GM12873 (cell line): ENCODE measurements at regions not wholly inside any gene's neighbourhood (a gene's known extent, or its start where the extent isn't known, plus 50 kb on each side); places are given as distances from the start of the nearest gene placed in this dataset.

Experiments
- TF ChIP-seq, protein P1 (sequence below): IDR thresholded peaks from 2 replicates; pipeline ENCODE4 v1.5.1; 2012; ENCODE audit warnings: low read depth, mild to moderate bottlenecking, moderate library complexity, low read length, control low read depth; ENCODE audit not compliant: insufficient read depth; ENCODE audit errors: missing control alignments

DNA sequence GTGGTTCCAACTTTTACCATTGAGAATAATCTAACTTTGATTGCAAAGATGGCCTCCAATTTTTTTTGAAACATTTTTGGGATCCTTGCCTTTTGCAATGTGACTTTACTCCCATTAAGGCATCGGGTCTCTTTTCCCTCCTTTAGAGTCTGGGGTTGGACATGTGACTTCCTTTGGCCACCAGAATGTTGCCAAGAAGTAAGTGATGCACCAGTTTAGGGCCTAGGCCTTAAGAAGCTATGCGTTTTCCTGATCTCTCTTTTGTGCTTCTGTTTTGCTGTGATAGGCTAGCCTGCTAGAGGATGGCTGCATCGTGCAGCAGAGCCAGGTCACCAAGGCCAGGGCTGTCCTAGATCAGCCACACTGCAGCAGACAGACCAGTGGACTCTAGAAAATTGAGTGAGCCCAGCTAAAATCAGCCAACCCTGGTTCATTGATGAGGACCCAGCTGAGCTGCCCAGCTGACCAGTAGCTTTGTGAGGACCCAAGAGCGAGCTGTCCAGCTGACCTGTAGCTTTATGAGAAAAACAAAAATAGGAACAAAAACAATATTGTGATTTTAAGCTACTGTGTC, 594.0 kb upstream of the JAG1 start:
- TF ChIP-seq, protein P1, sequence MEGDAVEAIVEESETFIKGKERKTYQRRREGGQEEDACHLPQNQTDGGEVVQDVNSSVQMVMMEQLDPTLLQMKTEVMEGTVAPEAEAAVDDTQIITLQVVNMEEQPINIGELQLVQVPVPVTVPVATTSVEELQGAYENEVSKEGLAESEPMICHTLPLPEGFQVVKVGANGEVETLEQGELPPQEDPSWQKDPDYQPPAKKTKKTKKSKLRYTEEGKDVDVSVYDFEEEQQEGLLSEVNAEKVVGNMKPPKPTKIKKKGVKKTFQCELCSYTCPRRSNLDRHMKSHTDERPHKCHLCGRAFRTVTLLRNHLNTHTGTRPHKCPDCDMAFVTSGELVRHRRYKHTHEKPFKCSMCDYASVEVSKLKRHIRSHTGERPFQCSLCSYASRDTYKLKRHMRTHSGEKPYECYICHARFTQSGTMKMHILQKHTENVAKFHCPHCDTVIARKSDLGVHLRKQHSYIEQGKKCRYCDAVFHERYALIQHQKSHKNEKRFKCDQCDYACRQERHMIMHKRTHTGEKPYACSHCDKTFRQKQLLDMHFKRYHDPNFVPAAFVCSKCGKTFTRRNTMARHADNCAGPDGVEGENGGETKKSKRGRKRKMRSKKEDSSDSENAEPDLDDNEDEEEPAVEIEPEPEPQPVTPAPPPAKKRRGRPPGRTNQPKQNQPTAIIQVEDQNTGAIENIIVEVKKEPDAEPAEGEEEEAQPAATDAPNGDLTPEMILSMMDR = no peak

DNA sequence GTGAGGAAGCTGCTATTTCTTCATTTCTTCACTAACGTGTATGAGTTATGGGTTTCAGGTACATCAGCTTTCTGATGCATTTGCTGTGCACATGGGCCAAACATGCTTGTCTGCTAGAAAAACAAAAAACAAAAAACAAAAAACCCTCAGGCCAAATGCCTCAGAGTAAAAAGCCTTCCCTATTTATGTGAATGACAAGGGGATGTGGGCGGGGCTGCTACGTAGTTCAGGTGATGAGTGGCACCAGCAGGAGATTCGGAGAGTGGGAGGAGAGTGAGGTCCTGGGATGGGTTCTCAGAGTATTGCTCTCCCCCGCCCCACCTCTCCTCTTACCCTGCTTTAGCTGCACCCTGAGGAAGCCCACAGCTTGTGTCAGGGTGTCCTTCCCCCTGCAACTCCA, 596.8 kb upstream of the JAG1 start:
- TF ChIP-seq, protein P1 = no peak

DNA sequence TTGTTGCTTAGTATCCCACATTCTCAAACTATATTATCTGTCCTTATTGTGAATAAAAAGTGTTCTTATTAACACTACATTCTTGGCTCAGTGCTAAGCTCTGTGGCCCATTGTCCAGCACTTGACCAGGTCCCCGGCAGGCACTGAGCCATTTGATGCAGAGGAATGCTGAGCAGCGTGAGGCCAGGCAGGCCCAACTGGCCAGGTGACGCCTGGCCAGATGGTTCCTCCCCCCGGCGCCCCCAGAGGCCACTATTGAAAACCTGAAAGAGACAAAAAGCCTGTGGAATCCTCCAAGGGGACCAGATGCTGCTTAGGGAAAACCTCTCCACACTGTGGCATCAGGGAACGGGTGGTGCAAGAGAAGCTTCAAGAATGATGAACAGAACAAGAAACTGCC, 597.5 kb upstream of the JAG1 start:
- TF ChIP-seq, protein P1 = no peak

DNA sequence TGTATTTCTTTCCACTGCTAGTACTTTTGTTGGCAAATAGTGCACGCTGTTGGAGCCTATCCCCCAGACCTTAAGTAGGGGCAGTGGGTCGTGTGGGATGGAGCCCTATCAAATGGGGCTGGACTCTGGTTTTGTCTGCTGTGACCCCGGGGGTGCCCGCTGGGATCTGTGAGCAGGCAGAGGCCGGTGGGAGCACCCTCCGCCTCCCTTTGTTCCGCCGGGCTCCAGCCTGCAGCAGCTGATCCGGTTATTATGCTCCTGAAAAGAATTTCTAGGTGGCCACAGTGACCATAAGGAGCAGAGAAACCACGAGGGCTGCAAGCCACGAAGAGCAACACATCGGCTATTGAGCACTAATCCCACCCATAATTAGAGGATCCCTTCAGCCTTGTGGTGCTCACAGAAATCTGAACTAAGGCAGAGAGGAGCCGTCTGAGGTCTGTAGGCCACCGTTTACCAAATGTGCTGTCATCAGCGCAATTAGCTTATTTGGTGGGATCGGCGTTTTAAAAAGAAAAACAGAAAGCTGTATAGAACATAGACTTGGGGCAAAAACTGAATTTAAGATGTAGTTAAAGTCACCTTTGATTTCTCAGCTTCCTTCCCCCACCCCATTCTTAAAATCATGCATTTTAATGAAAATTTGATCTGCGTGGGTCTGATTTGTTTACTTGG, 598.3 kb upstream of the JAG1 start:
- TF ChIP-seq, protein P1 = no peak

DNA sequence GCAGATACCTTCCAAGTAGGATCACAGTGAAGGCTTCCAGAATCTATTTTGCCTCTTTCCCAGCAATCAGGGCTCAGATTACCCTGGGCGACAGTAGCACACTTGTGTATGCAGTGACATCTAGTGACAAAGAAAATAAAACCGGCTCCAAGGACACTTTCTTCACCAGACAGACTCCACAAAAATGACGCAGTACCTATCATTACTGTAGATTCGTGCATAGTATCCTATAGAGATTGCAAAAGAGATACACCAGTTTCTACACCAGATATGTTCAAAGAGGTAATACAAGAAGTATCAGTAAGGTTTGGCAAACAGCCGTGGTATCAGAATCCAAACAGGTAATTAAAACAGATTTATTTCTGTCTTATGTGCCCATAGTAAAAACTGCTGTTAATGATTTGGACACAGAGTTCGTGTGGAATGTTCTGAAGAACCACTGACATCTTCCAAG, 600.4 kb upstream of the JAG1 start:
- TF ChIP-seq, protein P1 = peak; percentile 46

DNA sequence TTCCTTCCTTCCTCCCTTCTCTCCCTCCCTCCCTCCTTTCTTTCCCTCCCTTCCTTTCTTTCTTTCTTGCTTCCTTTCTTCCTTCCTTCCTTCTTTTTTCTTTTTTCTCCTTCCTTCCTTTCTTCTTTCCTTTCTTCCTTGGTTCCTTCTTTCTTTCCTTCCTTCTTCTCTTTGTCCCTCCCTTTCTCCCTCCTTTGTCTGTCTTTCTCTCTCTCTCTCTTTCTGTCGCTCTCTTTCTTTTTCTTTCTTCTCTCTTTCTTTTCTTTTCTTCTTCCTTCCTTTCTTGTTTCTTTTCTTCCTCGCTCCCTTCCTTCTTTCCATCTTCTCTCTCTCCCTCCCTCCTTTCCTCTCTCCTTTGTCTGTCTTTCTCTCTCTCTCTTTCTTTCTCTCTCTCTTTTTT, 601.9 kb upstream of the JAG1 start:
- TF ChIP-seq, protein P1 = no peak

DNA sequence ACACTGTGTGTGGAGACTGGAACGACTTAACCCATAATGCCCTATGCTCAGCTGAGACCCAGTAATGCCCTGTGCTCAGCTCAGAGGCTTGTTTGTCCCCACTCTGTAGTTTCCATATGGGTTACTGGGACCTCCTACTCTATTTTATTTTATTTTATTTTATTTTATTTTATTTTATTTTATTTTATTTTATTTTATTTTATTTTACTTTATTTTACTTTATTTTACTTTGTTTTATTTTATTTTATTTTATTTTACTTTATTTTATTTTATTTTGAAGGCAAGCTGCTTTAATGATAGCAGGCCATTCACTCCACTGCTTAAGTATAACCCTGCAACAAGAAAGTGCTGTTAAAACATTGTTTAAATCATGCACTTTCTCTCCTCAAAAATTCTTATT, 603.4 kb upstream of the JAG1 start:
- TF ChIP-seq, protein P1 = no peak
